Aorta (tissue), 5 donors: ENCODE measurements at regions not wholly inside any gene's neighbourhood (a gene's known extent, or its start where the extent isn't known, plus 50 kb on each side); places are given as distances from the start of the nearest gene placed in this dataset.

Source experiments
- ATAC-seq: fragments of 200-7000 bp; cut with Tn5 transposase; one replicate; pipeline ENCODE4 v1.9.1; 2022; ENCODE audit warnings: moderate library complexity; ENCODE audit not compliant: low FRiP score
- DNase-seq, 2 donors: peaks; one replicate each; pipeline ENCODE4 v3.0.0-alpha.2; 2020
- H3K27ac ChIP-seq, 2 donors: one replicate each; pipeline ENCODE4 v1.5.1; 2013; ENCODE audit warnings: low read length in 2 of 2, mild to moderate bottlenecking in 2 of 2, moderate library complexity in 2 of 2, control low read depth in 1 of 2, inconsistent platforms in 1 of 2, low read depth in 1 of 2
- H3K27me3 ChIP-seq, 2 donors: one replicate each; pipeline ENCODE4 v1.6.1; 2013; ENCODE audit warnings: control low read depth in 1 of 2, low read length in 1 of 2, mild to moderate bottlenecking in 1 of 2, moderate library complexity in 1 of 2; ENCODE audit not compliant: insufficient read depth in 2 of 2, control insufficient read depth in 1 of 2
- H3K36me3 ChIP-seq, 2 donors: one replicate each; pipeline ENCODE4 v1.6.1; 2013; ENCODE audit warnings: control low read depth in 1 of 2, low read length in 1 of 2, mild to moderate bottlenecking in 1 of 2; ENCODE audit not compliant: insufficient read depth in 2 of 2, control insufficient read depth in 1 of 2
- H3K4me1 ChIP-seq, 2 donors: one replicate each; pipeline ENCODE4 v1.6.1; 2013; ENCODE audit warnings: low read length in 2 of 2, control low read depth in 1 of 2, mild to moderate bottlenecking in 1 of 2, moderate library complexity in 1 of 2; ENCODE audit not compliant: insufficient read depth in 2 of 2, control insufficient read depth in 1 of 2
- H3K4me3 ChIP-seq, 2 donors: one replicate each; pipeline ENCODE4 v1.5.1; 2013; ENCODE audit warnings: low read length in 2 of 2, control low read depth in 1 of 2, mild to moderate bottlenecking in 1 of 2
- H3K9me3 ChIP-seq: one replicate; pipeline ENCODE4 v1.6.1; 2013; ENCODE audit warnings: mild to moderate bottlenecking, low read length; ENCODE audit not compliant: control insufficient read depth
- WGBS, 2 donors: extraction: QIAGEN DNeasy Blood & Tissue Kit; methylation state at CpG; one replicate each; pipeline ENCODE4 v1.1.7; 2013; 5-methylcytosine and 5-hydroxymethylcytosine counted together
- intact Hi-C, 2 donors: fragments of 100-400 bp; cut with DNase I; formaldehyde crosslinking; loops; one replicate each; pipeline versions ENCODE4 v1.14.2 to v1.15.0; 2022
- donor health status: healthy with polysubstance abuse.
- donor health status: Bipolar disorder and iron deficiency.
- donor health status: DM: no; HTN: no; CAD: no.
- donor health status: DM: no; HTN: no; CAD: no.
- donor health status: DM: yes; HTN: yes; CAD: no.

DNA sequence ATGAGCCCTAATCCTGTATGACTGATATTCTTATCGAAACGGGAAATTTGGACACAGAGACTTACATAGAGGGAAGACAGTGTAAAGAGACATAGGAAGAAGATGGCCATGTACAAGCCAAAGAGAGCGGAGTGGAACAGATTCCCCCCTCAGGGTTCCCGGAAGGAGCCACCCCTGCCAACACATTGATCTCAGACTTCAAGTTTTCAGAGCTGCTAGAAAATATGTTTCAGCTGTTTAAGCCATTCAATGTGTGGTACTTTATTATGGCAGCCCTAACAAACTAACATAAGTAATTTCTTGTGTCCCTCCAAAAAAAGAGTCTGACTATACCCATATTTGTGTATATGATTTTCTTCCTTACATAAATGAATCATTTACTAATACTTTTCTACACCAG, 128.0 kb upstream of the STC2 start:
- no peaks in the 10 kb centered on the region for H3K4me1 ChIP-seq
- no peaks in the 10 kb centered on the region for H3K27me3 ChIP-seq
- H3K36me3 ChIP-seq: no peaks in the 10 kb centered on the region
- intact Hi-C loops: loop anchor here in 1 of 2 donors (10.0 kb wide), 1 partner anchor 99 kb away; no protein-coding TSS in a partner anchor
- H3K27ac ChIP-seq: no peak overlapping the region
- no peak for ATAC-seq
- no peak for DNase-seq
- H3K4me3 ChIP-seq: no peak overlapping the region
- H3K9me3 ChIP-seq: no peaks in the 10 kb centered on the region
- 93 to 97% methylated on average over 4 of the region's 4 CpGs for WGBS, 2 donors

DNA sequence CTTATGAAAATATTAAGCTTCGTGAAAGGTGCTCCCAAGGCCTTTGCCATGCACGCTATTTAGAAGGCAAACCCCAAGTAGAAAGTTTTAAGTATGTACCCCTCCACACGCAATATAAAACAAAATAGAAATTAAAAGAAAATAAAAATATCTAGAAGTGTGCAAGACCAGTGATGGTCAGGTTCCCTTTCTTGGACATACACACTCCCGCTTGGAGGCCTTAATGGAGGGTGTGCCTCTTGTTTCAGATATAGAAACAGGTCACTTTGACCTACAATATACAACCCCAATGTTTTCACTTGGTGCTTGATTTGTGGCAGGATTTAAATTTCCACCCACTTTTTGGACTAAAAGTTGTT, 127.4 kb upstream of the STC2 start:
- DNase-seq (no peak), ATAC-seq (no peak)
- WGBS, 2 donors: 65 to 67% methylated on average over 4 of the region's 4 CpGs
- intact Hi-C loops: loop anchor here in 1 of 2 donors (10.0 kb wide), 1 partner anchor 99 kb away; no protein-coding TSS in a partner anchor
- Histone ChIP-seq H3K4me3 (no peak overlapping the region), H3K9me3 (no peaks in the 10 kb centered on the region), H3K4me1 (no peaks in the 10 kb centered on the region), H3K36me3 (no peaks in the 10 kb centered on the region), H3K27me3 (no peaks in the 10 kb centered on the region), H3K27ac (no peak overlapping the region)

- Histone ChIP-seq H3K27me3 (no peaks in the 10 kb centered on the region), H3K4me3 (no peak overlapping the region), H3K9me3 (no peaks in the 10 kb centered on the region), H3K36me3 (no peaks in the 10 kb centered on the region), H3K4me1 (no peaks in the 10 kb centered on the region), H3K27ac (peak overlapping the region; percentile 8 to 37)
- peak; percentile 81 for ATAC-seq
- DNase-seq: peak in 1 of 2 donors; percentile 54
- 24 to 25% methylated on average over 10 of the region's 10 CpGs for WGBS, 2 donors
- intact Hi-C loops: loop anchor here in 1 of 2 donors (10.0 kb wide), 1 partner anchor 100 kb away; no protein-coding TSS in a partner anchor
Measured at GRCh38 chr5:173454736-173455598, 126.8 kb upstream of the STC2 start.

DNA sequence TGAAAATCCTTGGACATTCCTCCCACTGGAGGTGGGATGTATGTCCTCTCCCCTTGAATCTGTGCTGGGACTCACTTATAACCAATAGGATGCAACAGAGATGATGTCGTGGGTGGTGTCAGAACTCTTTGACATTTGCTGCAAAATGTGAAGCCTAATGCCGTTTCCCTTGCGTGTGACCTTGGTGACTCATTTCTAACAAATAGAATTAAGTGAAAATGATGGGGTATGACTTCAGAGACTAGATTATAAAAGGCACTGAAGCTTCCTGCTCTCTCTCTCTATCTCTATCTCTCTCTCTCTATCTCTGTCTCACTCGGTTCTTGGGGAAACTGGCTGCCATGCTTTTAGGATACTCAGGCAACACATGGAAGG, 126.1 kb upstream of the STC2 start:
- H3K27me3 ChIP-seq: no peaks in the 10 kb centered on the region
- no peaks in the 10 kb centered on the region for H3K4me1 ChIP-seq
- H3K27ac ChIP-seq: peak overlapping the region in 1 of 2 donors; percentile 8
- no peaks in the 10 kb centered on the region for H3K36me3 ChIP-seq
- H3K9me3 ChIP-seq: no peaks in the 10 kb centered on the region
- 89% methylated on average over 4 of the region's 4 CpGs for WGBS, 2 donors
- intact Hi-C loops: loop anchor here in 1 of 2 donors (10.0 kb wide), 1 partner anchor 100 kb away; no protein-coding TSS in a partner anchor
- no peak overlapping the region for H3K4me3 ChIP-seq
- DNase-seq: no peak
- ATAC-seq: no peak

GRCh38 chr5:173453167-173453566, 125.0 kb upstream of the STC2 start:
- no peaks in the 10 kb centered on the region for H3K36me3 ChIP-seq
- intact Hi-C loops: loop anchor here in 1 of 2 donors (10.0 kb wide), 1 partner anchor 102 kb away; no protein-coding TSS in a partner anchor
- H3K4me3 ChIP-seq: no peak overlapping the region
- 94 to 95% methylated on average over 4 of the region's 4 CpGs for WGBS, 2 donors
- ATAC-seq: no peak
- no peaks in the 10 kb centered on the region for H3K4me1 ChIP-seq
- DNase-seq: no peak
- no peaks in the 10 kb centered on the region for H3K27me3 ChIP-seq
- no peak overlapping the region for H3K27ac ChIP-seq
- H3K9me3 ChIP-seq: no peaks in the 10 kb centered on the region

GRCh38 chr5:173452119-173452905, 124.1 kb upstream of the STC2 start:
- ATAC-seq: no peak
- Histone ChIP-seq H3K9me3 (no peaks in the 10 kb centered on the region), H3K27ac (no peak overlapping the region), H3K4me1 (no peaks in the 10 kb centered on the region), H3K4me3 (no peak overlapping the region), H3K36me3 (no peaks in the 10 kb centered on the region), H3K27me3 (no peaks in the 10 kb centered on the region)
- peak in 1 of 2 donors; percentile 73 for DNase-seq
- 76 to 78% methylated on average over 9 of the region's 9 CpGs for WGBS, 2 donors
- intact Hi-C loops: loop anchor here in 1 of 2 donors (10.0 kb wide), 1 partner anchor 102 kb away; no protein-coding TSS in a partner anchor

DNA sequence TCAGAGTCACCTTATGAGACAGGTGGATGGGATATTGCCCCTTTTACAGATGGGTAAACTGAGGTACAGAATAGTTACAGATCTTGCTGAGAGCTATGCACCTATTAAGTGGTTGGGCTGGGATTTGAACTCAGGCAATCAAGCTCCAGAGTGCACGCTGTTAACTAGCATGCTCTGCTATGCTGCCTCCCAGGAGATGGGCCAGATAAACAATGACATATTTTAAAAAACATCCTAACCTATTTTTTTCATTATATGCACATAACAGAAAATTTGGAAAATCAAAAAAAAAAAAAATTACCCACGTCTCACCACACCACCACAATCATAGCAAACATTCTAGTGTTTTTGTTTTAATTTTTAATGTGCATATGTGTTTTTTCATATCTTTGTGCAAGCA, 123.4 kb upstream of the STC2 start:
- H3K9me3 ChIP-seq: no peaks in the 10 kb centered on the region
- intact Hi-C loops: loop anchor here (2.0 to 10.0 kb wide), 2 partner anchors 103 to 121 kb away; no protein-coding TSS in a partner anchor
- H3K4me3 ChIP-seq: no peak overlapping the region
- no peak for ATAC-seq
- DNase-seq: no peak
- H3K27ac ChIP-seq: no peak overlapping the region
- no peaks in the 10 kb centered on the region for H3K36me3 ChIP-seq
- 69 to 79% methylated on average over 2 of the region's 2 CpGs for WGBS, 2 donors
- H3K4me1 ChIP-seq: no peaks in the 10 kb centered on the region
- H3K27me3 ChIP-seq: no peaks in the 10 kb centered on the region

GRCh38 chr5:173451031-173451430, 122.8 kb upstream of the STC2 start:
- intact Hi-C loops: loop anchor here (2.0 to 10.0 kb wide), 2 partner anchors 104 to 122 kb away; no protein-coding TSS in a partner anchor

More at GRCh38 chr5:173451031-173451430, 122.8 kb upstream of the STC2 start:
- Histone ChIP-seq H3K9me3 (no peaks in the 10 kb centered on the region), H3K27ac (no peak overlapping the region), H3K4me1 (no peaks in the 10 kb centered on the region), H3K36me3 (no peaks in the 10 kb centered on the region), H3K27me3 (no peaks in the 10 kb centered on the region), H3K4me3 (no peak overlapping the region)
- no peak for ATAC-seq
- DNase-seq: no peak
- 86 to 87% methylated on average over 5 of the region's 5 CpGs for WGBS, 2 donors
